Calu3 (cell line): ENCODE measurements at regions not wholly inside any gene's neighbourhood (a gene's known extent, or its start where the extent isn't known, plus 50 kb on each side); places are given as distances from the start of the nearest gene placed in this dataset.
"Not testable (repeated sequence)": the region's sequence is repeated elsewhere in the genome, so short reads cannot be mapped to it uniquely, and the experiment has no call there.

Experiments used
- BruUV-seq: library from RNA; stranded (reverse); fragments of 400-500 nt; replicated peaks from 2 replicates; lab custom pipeline; 2021; lab: Mats Ljungman, UMichigan
- CTCF ChIA-PET: fragments of 300-600 bp; sonication (Branson Sonifier 250); formaldehyde crosslinking; loops from one replicate; lab custom pipeline; 2022; ENCODE audit warnings: antibody characterized with exemption; lab: Charles Lee
- DNase-seq: peaks from one replicate; pipeline ENCODE4 v3.0.0; 2022
- H3K27ac Mint-ChIP-seq: one replicate; pipeline ENCODE4 v1.8.0; 2022; ENCODE audit warnings: mixed read lengths; ENCODE audit not compliant: unreplicated experiment
- H3K27me3 Mint-ChIP-seq: one replicate; pipeline ENCODE4 v1.8.0; 2022; ENCODE audit warnings: mixed read lengths; ENCODE audit not compliant: unreplicated experiment
- H3K36me3 Mint-ChIP-seq: one replicate; pipeline ENCODE4 v1.8.0; 2022; ENCODE audit warnings: mild to moderate bottlenecking, moderate library complexity, mixed read lengths; ENCODE audit not compliant: insufficient read depth, unreplicated experiment
- H3K4me1 Mint-ChIP-seq: one replicate; pipeline ENCODE4 v1.8.0; 2022; ENCODE audit warnings: mild to moderate bottlenecking, low read depth, mixed read lengths; ENCODE audit not compliant: unreplicated experiment
- H3K4me3 Mint-ChIP-seq: one replicate; pipeline ENCODE4 v1.8.0; 2022; ENCODE audit warnings: mild to moderate bottlenecking, low read depth, moderate library complexity, mixed read lengths; ENCODE audit not compliant: unreplicated experiment
- H3K9me3 Mint-ChIP-seq: one replicate; pipeline ENCODE4 v1.8.0; 2022; ENCODE audit warnings: low read depth, mixed read lengths; ENCODE audit not compliant: unreplicated experiment
- CTCF ChIP-seq: fragments of 200-600 bp; IDR thresholded peaks from one replicate; pipeline ENCODE4 v1.8.0; 2022; ENCODE audit warnings: antibody characterized with exemption; ENCODE audit not compliant: unreplicated experiment
- intact Hi-C: fragments of 100-400 bp; cut with micrococcal nuclease; formaldehyde crosslinking; loops from one replicate; pipeline ENCODE4 v1.10.0; 2022; ENCODE audit not compliant: unreplicated experiment

GRCh38 chr10:91096274-91096673, 124.2 kb upstream of the PCGF5 start:
- no peak for DNase-seq
- H3K4me1 Mint-ChIP-seq: no peaks in the 10 kb centered on the region
- intact Hi-C loops: no loop called here
- H3K9me3 Mint-ChIP-seq: peaks cover 16% of the 10 kb centered on the region
- no peak for TF ChIP-seq CTCF
- no TSS peak for BruUV-seq
- no peaks in the 10 kb centered on the region for H3K36me3 Mint-ChIP-seq
- H3K4me3 Mint-ChIP-seq: no peak overlapping the region
- H3K27ac Mint-ChIP-seq: no peak overlapping the region
- peaks cover 49% of the 10 kb centered on the region for H3K27me3 Mint-ChIP-seq
- CTCF ChIA-PET: no interaction called here

GRCh38 chr10:91097313-91097712, 123.2 kb upstream of the PCGF5 start:
- peaks cover 16% of the 10 kb centered on the region for H3K9me3 Mint-ChIP-seq
- intact Hi-C loops: no loop called here
- H3K27me3 Mint-ChIP-seq: peaks cover 54% of the 10 kb centered on the region
- no TSS peak for BruUV-seq
- no peak for TF ChIP-seq CTCF
- H3K4me3 Mint-ChIP-seq: no peak overlapping the region
- CTCF ChIA-PET: no interaction called here
- H3K36me3 Mint-ChIP-seq: no peaks in the 10 kb centered on the region
- no peak overlapping the region for H3K27ac Mint-ChIP-seq
- no peak for DNase-seq
- no peaks in the 10 kb centered on the region for H3K4me1 Mint-ChIP-seq

- H3K27me3 Mint-ChIP-seq: peaks cover 61% of the 10 kb centered on the region
- CTCF ChIA-PET, H3K4me3 Mint-ChIP-seq, H3K4me1 Mint-ChIP-seq, intact Hi-C loops, H3K27ac Mint-ChIP-seq, H3K36me3 Mint-ChIP-seq, DNase-seq, BruUV-seq: not testable (repeated sequence)
- H3K9me3 Mint-ChIP-seq: peaks cover 16% of the 10 kb centered on the region
Observed at GRCh38 chr10:91098021-91098420, 122.4 kb upstream of the PCGF5 start.

GRCh38 chr10:91103384-91104192, 116.9 kb upstream of the PCGF5 start:
- intact Hi-C loops: no loop called here
- TF ChIP-seq CTCF: no peak
- no peak for DNase-seq
- Mint-ChIP-seq H3K4me3 (no peak overlapping the region), H3K27ac (no peak overlapping the region), H3K9me3 (no peaks in the 10 kb centered on the region), H3K27me3 (peaks cover 77% of the 10 kb centered on the region), H3K4me1 (no peaks in the 10 kb centered on the region), H3K36me3 (no peaks in the 10 kb centered on the region)
- no TSS peak for BruUV-seq
- CTCF ChIA-PET: no interaction called here
